ENCODE measurements at regions not wholly inside any gene's neighbourhood (a gene's known extent, or its start where the extent isn't known, plus 50 kb on each side); places are given as distances from the start of the nearest gene placed in this dataset.

- ChIA-PET CTCF (no interaction called here), POLR2A (no interaction called here)
- Mint-ChIP-seq H3K4me1 (no peaks in the 10 kb centered on the region), H3K27ac (no peak overlapping the region), H3K9me3 (no peaks in the 10 kb centered on the region), H3K4me3 (no peak overlapping the region), H3K36me3 (ENCODE audit: low read depth) (no peaks in the 10 kb centered on the region), H3K27me3 (no peaks in the 10 kb centered on the region)
- DNase-seq: no peak
Measured at GRCh38 chr20:21804802-21805201, 99.3 kb downstream of the PAX1 start.

- no peak overlapping the region for H3K27ac Mint-ChIP-seq
- no peak for DNase-seq
- no peaks in the 10 kb centered on the region for H3K27me3 Mint-ChIP-seq
- H3K9me3 Mint-ChIP-seq: no peaks in the 10 kb centered on the region
- POLR2A ChIA-PET: no interaction called here
- H3K4me3 Mint-ChIP-seq: no peak overlapping the region
- H3K4me1 Mint-ChIP-seq: no peaks in the 10 kb centered on the region
- no peaks in the 10 kb centered on the region for H3K36me3 Mint-ChIP-seq (ENCODE audit: low read depth)
- CTCF ChIA-PET: no interaction called here
Measured at GRCh38 chr20:21801193-21801592, 95.7 kb downstream of the PAX1 start.

GRCh38 chr20:21798384-21798783, 92.9 kb downstream of the PAX1 start:
- no peak for DNase-seq
- CTCF ChIA-PET: no interaction called here
- no peak overlapping the region for H3K27ac Mint-ChIP-seq
- no peaks in the 10 kb centered on the region for H3K27me3 Mint-ChIP-seq
- no peaks in the 10 kb centered on the region for H3K36me3 Mint-ChIP-seq (ENCODE audit: low read depth)
- no peaks in the 10 kb centered on the region for H3K4me1 Mint-ChIP-seq
- H3K4me3 Mint-ChIP-seq: no peak overlapping the region
- H3K9me3 Mint-ChIP-seq: no peaks in the 10 kb centered on the region
- POLR2A ChIA-PET: no interaction called here

DNA sequence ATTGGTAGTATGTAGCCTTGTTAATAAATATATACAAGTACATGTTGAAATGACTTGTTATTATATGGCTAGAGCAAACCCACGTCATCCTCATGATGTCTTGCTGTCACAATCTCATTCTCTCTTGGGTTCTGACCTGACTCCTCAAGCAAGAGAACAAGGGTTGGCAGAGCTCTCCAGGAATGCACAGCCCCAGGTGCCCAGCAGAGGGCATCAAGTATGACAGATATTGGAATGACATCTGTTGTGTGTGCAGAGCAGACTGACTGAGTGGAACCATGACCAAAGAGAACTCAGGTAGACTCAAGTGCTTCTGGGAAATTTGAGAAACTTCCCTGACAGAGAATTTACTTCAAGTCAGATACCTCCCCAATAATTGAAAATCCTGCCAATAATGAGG, 90.6 kb downstream of the PAX1 start:
- H3K27me3 Mint-ChIP-seq: no peaks in the 10 kb centered on the region
- no peak overlapping the region for H3K4me3 Mint-ChIP-seq

GRCh38 chr20:21788082-21788481, 82.6 kb downstream of the PAX1 start:
- ChIA-PET POLR2A (no interaction called here), CTCF (no interaction called here)
- Mint-ChIP-seq H3K4me1 (no peaks in the 10 kb centered on the region), H3K27ac (no peak overlapping the region), H3K9me3 (no peaks in the 10 kb centered on the region), H3K36me3 (ENCODE audit: low read depth) (no peaks in the 10 kb centered on the region), H3K4me3 (no peak overlapping the region), H3K27me3 (no peaks in the 10 kb centered on the region)
- DNase-seq: no peak

More for the DNA sequence above, 90.6 kb downstream of the PAX1 start:
- POLR2A ChIA-PET: no interaction called here
- no peaks in the 10 kb centered on the region for H3K36me3 Mint-ChIP-seq (ENCODE audit: low read depth)
- CTCF ChIA-PET: interaction anchor here (1.2 kb wide), 1 partner anchor 11 kb away, joined by 4 read pairs; no protein-coding TSS in a partner anchor
- no peaks in the 10 kb centered on the region for H3K4me1 Mint-ChIP-seq
- DNase-seq: no peak
- H3K27ac Mint-ChIP-seq: no peak overlapping the region
- H3K9me3 Mint-ChIP-seq: no peaks in the 10 kb centered on the region

- Mint-ChIP-seq H3K4me3 (no peak overlapping the region), H3K27ac (no peak overlapping the region), H3K27me3 (no peaks in the 10 kb centered on the region), H3K9me3 (peaks cover 4% of the 10 kb centered on the region), H3K36me3 (ENCODE audit: low read depth) (no peaks in the 10 kb centered on the region), H3K4me1 (no peaks in the 10 kb centered on the region)
- CTCF ChIA-PET: no interaction called here
- POLR2A ChIA-PET: no interaction called here
- DNase-seq: no peak
Measured at GRCh38 chr20:21781446-21782075, 76.1 kb downstream of the PAX1 start.

DNA sequence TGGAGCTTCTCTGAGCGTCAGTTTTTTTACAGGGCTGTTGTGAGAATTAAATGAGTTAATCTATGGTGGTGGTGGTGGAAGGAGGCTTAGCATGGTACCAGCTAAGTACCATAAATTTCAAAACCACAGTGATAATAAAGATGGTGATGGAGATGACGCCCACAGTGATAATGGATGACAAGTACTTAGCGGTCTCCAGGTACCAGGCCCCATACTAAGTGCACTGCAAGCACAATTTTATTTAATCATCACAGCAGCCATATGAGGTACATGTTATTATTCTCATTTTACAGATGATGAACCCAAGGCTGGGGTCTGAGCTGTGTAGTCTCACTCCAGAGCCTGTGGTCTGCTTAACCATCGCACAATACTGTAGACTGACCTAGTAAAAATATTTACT, 75.1 kb downstream of the PAX1 start:
- H3K4me3 Mint-ChIP-seq: no peak overlapping the region
- ChIA-PET CTCF (interaction anchor here (1.3 kb wide), 1 partner anchor 24 kb away, joined by 3 read pairs; no protein-coding TSS in a partner anchor), POLR2A (no interaction called here)
- no peaks in the 10 kb centered on the region for H3K27me3 Mint-ChIP-seq
- no peak overlapping the region for H3K27ac Mint-ChIP-seq
- peaks cover 4% of the 10 kb centered on the region for H3K9me3 Mint-ChIP-seq
- H3K36me3 Mint-ChIP-seq (ENCODE audit: low read depth): no peaks in the 10 kb centered on the region
- no peak for DNase-seq
- H3K4me1 Mint-ChIP-seq: no peaks in the 10 kb centered on the region

Measured in activated CD4-positive, alpha-beta T cell treated with anti-CD3 and anti-CD28 coated beads, Interleukin-2, amount 10 ng/mL, durations not matched to agents 7 days and 5 days (primary cell).